ENCODE measurements at regions not wholly inside any gene's neighbourhood (a gene's known extent, or its start where the extent isn't known, plus 50 kb on each side); places are given as distances from the start of the nearest gene placed in this dataset.
A peak's percentile ranks its signal among the peaks of the same experiment; 100 is the strongest.
"Not testable (repeated sequence)": the region's sequence is repeated elsewhere in the genome, so short reads cannot be mapped to it uniquely, and the experiment has no call there.

GRCh38 chr22:35186492-35186891 lies 70.8 kb upstream of the HMGXB4 start:
- no peak for DNase-seq

- not testable (repeated sequence) for DNase-seq
Measured at GRCh38 chr22:35188930-35189329, 68.4 kb upstream of the HMGXB4 start.

GRCh38 chr22:35189559-35189958 lies 67.7 kb upstream of the HMGXB4 start:
- no peak for DNase-seq

GRCh38 chr22:35191412-35191811 lies 65.9 kb upstream of the HMGXB4 start:
- DNase-seq: peak; percentile 55

GRCh38 chr22:35192129-35192918 lies 65.0 kb upstream of the HMGXB4 start:
- DNase-seq: peak; percentile 34

GRCh38 chr22:35195226-35195625 lies 62.1 kb upstream of the HMGXB4 start:
- no peak for DNase-seq

GRCh38 chr22:35195821-35196220 lies 61.5 kb upstream of the HMGXB4 start:
- no peak for DNase-seq

- DNase-seq: no peak
Measured at GRCh38 chr22:35197071-35197470, 60.2 kb upstream of the HMGXB4 start.

GRCh38 chr22:35197886-35198285 lies 59.4 kb upstream of the HMGXB4 start:
- DNase-seq: no peak

- DNase-seq: no peak
Measured at GRCh38 chr22:35198738-35199137, 58.6 kb upstream of the HMGXB4 start.

- peak; percentile 30 for DNase-seq
Measured at GRCh38 chr22:35202376-35202775, 54.9 kb upstream of the HMGXB4 start.

GRCh38 chr22:35203583-35203982 lies 53.7 kb upstream of the HMGXB4 start:
- DNase-seq: no peak

- no peak for DNase-seq
Measured at GRCh38 chr22:35204807-35205775, 52.2 kb upstream of the HMGXB4 start.

- peak; percentile 70 for DNase-seq
Measured at GRCh38 chr22:35205961-35206360, 51.3 kb upstream of the HMGXB4 start.

GRCh38 chr22:35206889-35207288 lies 50.4 kb upstream of the HMGXB4 start:
- DNase-seq: no peak
